Lung (tissue), 11 donors: ENCODE measurements at regions not wholly inside any gene's neighbourhood (a gene's known extent, or its start where the extent isn't known, plus 50 kb on each side); places are given as distances from the start of the nearest gene placed in this dataset.

ENCODE experiments used
- ATAC-seq: fragments of 200-7000 bp; cut with Tn5 transposase; one replicate; pipeline ENCODE4 v1.9.1; 2020; ENCODE audit warnings: moderate number of reproducible peaks; ENCODE audit not compliant: insufficient read depth, low FRiP score
- DNase-seq, 3 donors: peaks; one replicate each; pipeline ENCODE4 v3.0.0-alpha.2; 2013 to 2017
- H3K27ac ChIP-seq, 2 donors: one replicate each; pipeline ENCODE4 v1.5.1; 2013; ENCODE audit warnings: mild to moderate bottlenecking in 2 of 2, moderate library complexity in 2 of 2, control low read depth in 1 of 2, inconsistent platforms in 1 of 2, low read depth in 1 of 2, low read length in 1 of 2
- H3K27me3 ChIP-seq, 3 donors: one replicate each; pipeline ENCODE4 v1.5.1; 2013; ENCODE audit warnings: low read length in 2 of 3; ENCODE audit not compliant: control insufficient read depth in 3 of 3, insufficient read depth in 3 of 3
- H3K36me3 ChIP-seq, 4 donors: one replicate each; pipeline ENCODE4 v1.5.1; 2013; ENCODE audit warnings: low read length in 4 of 4, mild to moderate bottlenecking in 1 of 4, moderate library complexity in 1 of 4; ENCODE audit not compliant: control insufficient read depth in 4 of 4, insufficient read depth in 4 of 4
- H3K4me1 ChIP-seq, 5 donors: one replicate each; pipeline ENCODE4 v1.5.1; 2013; ENCODE audit warnings: low read length in 5 of 5, mild to moderate bottlenecking in 2 of 5, moderate library complexity in 1 of 5; ENCODE audit not compliant: control insufficient read depth in 5 of 5, insufficient read depth in 5 of 5
- H3K4me3 ChIP-seq: one replicate; pipeline ENCODE4 v1.5.1; 2013; ENCODE audit warnings: mild to moderate bottlenecking, control low read depth, moderate library complexity
- H3K9ac ChIP-seq, 2 donors: one replicate each; pipeline ENCODE4 v1.5.1; 2013; ENCODE audit warnings: low read length in 2 of 2, control low read depth in 1 of 2; ENCODE audit not compliant: insufficient read depth in 1 of 2
- H3K9me3 ChIP-seq, 4 donors: one replicate each; pipeline ENCODE4 v1.5.1; 2013; ENCODE audit warnings: low read length in 3 of 4, mild to moderate bottlenecking in 1 of 4, moderate library complexity in 1 of 4; ENCODE audit not compliant: control insufficient read depth in 4 of 4, insufficient read depth in 3 of 4
- CTCF ChIP-seq: IDR thresholded peaks from 2 replicates; pipeline ENCODE4 v1.5.1; 2012; ENCODE audit warnings: mild to moderate bottlenecking; ENCODE audit errors: control extremely low read depth, extremely low read depth
- WGBS, 2 donors: extraction: QIAGEN DNeasy Blood & Tissue Kit; methylation state at CpG; one replicate each; pipeline ENCODE4 v1.1.7; 2013; 5-methylcytosine and 5-hydroxymethylcytosine counted together
- donor health status: control.
- donor health status: control.
- donor health status: Bipolar disorder and iron deficiency.
- donor health status: healthy.
- donor health status: DM: yes; HTN: yes; CAD: no.

- H3K4me3 ChIP-seq: no peak overlapping the region
- H3K36me3 ChIP-seq: no peaks in the 10 kb centered on the region
- H3K9ac ChIP-seq: no peak overlapping the region
- no peaks in the 10 kb centered on the region for H3K9me3 ChIP-seq
- no peaks in the 10 kb centered on the region for H3K4me1 ChIP-seq
- TF ChIP-seq CTCF: no peak
- no peaks in the 10 kb centered on the region for H3K27me3 ChIP-seq
- ATAC-seq (no peak), DNase-seq (no peak)
- 29 to 41% methylated on average over 1 of the region's 1 CpG for WGBS, 2 donors
- no peak overlapping the region for H3K27ac ChIP-seq
These were observed 330.6 kb upstream of the MDGA2 start for GRCh38 chr14:48005986-48006385.

- TF ChIP-seq CTCF: no peak
- Histone ChIP-seq H3K4me1 (no peaks in the 10 kb centered on the region), H3K36me3 (no peaks in the 10 kb centered on the region), H3K27ac (no peak overlapping the region), H3K27me3 (no peaks in the 10 kb centered on the region), H3K9me3 (no peaks in the 10 kb centered on the region), H3K4me3 (no peak overlapping the region), H3K9ac (no peak overlapping the region)
- ATAC-seq (no peak), DNase-seq (no peak)
These were observed 318.5 kb upstream of the MDGA2 start for GRCh38 chr14:47993883-47994282.

GRCh38 chr14:47988175-47988574 lies 312.8 kb upstream of the MDGA2 start:
- Histone ChIP-seq H3K4me3 (no peak overlapping the region), H3K36me3 (no peaks in the 10 kb centered on the region), H3K27ac (no peak overlapping the region), H3K9ac (no peak overlapping the region), H3K27me3 (no peaks in the 10 kb centered on the region), H3K4me1 (no peaks in the 10 kb centered on the region), H3K9me3 (no peaks in the 10 kb centered on the region)
- TF ChIP-seq CTCF: no peak
- no peak for DNase-seq
- no peak for ATAC-seq
- WGBS, 2 donors: 83 to 84% methylated on average over 2 of the region's 2 CpGs

GRCh38 chr14:47978871-47979270 lies 303.5 kb upstream of the MDGA2 start:
- no peak overlapping the region for H3K4me3 ChIP-seq
- H3K9me3 ChIP-seq: no peaks in the 10 kb centered on the region
- H3K27me3 ChIP-seq: no peaks in the 10 kb centered on the region
- H3K4me1 ChIP-seq: no peaks in the 10 kb centered on the region
- DNase-seq (no peak), ATAC-seq (no peak)
- H3K36me3 ChIP-seq: no peaks in the 10 kb centered on the region
- no peak for TF ChIP-seq CTCF
- H3K27ac ChIP-seq: no peak overlapping the region
- no peak overlapping the region for H3K9ac ChIP-seq
